A549 (cell line): ENCODE measurements at regions not wholly inside any gene's neighbourhood (a gene's known extent, or its start where the extent isn't known, plus 50 kb on each side); places are given as distances from the start of the nearest gene placed in this dataset.

Experiments used
- ATAC-seq, 2 experiments: fragments of 200-7000 bp in 1 of 2; fragments of >200 bp in 1 of 2; cut with Nextera tagmentation in 1 of 2; cut with Tn5 transposase in 1 of 2; 3 replicates each; pipeline versions ENCODE4 v1.8.0 to v1.9.1; 2018 to 2020; ENCODE audit warnings: mild to moderate bottlenecking in 1 of 2, moderate library complexity in 1 of 2
- CTCF ChIA-PET: fragments of 300-600 bp; sonication (Branson Sonifier 250); formaldehyde crosslinking; extraction: SDS; loops from one replicate; lab custom pipeline; 2021; ENCODE audit warnings: antibody characterized with exemption, inconsistent platforms; lab: Yijun Ruan, JAX
- POLR2A ChIA-PET: fragments of 350-600 bp; formaldehyde crosslinking; extraction: SDS; loops from one replicate; lab custom pipeline; 2021; ENCODE audit warnings: antibody characterized with exemption, inconsistent platforms; lab: Yijun Ruan, JAX
- DNase-seq, 2 experiments: peaks; one replicate each; pipeline versions ENCODE4 v3.0.0 to v3.0.0-alpha.2; 2011 to 2016; ENCODE audit warnings: low read depth in 1 of 2, low spot score in 1 of 2
- FAIRE-seq: peaks from 2 replicates; lab custom pipeline; 2011; peaks lifted over from hg19 to GRCh38; lab: Jason Lieb, UNC
- H3K27ac ChIP-seq, 2 experiments: fragments of >200 bp; sonication (Bioruptor Twin); formaldehyde crosslinking; 3 replicates each; pipeline ENCODE4 v1.5.1; 2016 to 2017
- H3K4me1 ChIP-seq: fragments of >200 bp; sonication (Bioruptor Twin); formaldehyde crosslinking; 3 replicates; pipeline ENCODE4 v1.6.1; 2016
- H3K4me2 ChIP-seq: fragments of >200 bp; sonication (Bioruptor Twin); formaldehyde crosslinking; 3 replicates; pipeline ENCODE4 v1.6.1; 2016
- H3K4me3 ChIP-seq: fragments of >200 bp; sonication (Bioruptor Twin); formaldehyde crosslinking; 3 replicates; pipeline ENCODE4 v1.5.1; 2016
- H3K9me3 ChIP-seq: fragments of >200 bp; sonication (Bioruptor Twin); formaldehyde crosslinking; 3 replicates; pipeline ENCODE4 v1.6.1; 2016
- BHLHE40 ChIP-seq: IDR thresholded peaks from 2 replicates; pipeline ENCODE4 v1.6.1; 2012; ENCODE audit warnings: low read depth, low read length, inconsistent platforms
- CEBPB ChIP-seq, 2 experiments: fragments of >200 bp in 1 of 2; sonication (Bioruptor Twin) in 1 of 2; formaldehyde crosslinking in 1 of 2; IDR thresholded peaks; 2 replicates each; pipeline ENCODE4 v1.6.1; 2012 to 2016
- CHD2 ChIP-seq: fragments of 150-350 bp; IDR thresholded peaks from 2 replicates; pipeline ENCODE4 v1.6.1; 2014; ENCODE audit warnings: low read length; ENCODE audit not compliant: partially characterized antibody
- EP300 ChIP-seq, 2 experiments: fragments of >200 bp; sonication (Bioruptor Twin); formaldehyde crosslinking; IDR thresholded peaks; 2 replicates in 1 of 2; 3 replicates in 1 of 2; pipeline ENCODE4 v1.6.1; 2016 to 2017
- FOSB ChIP-seq: fragments of 250-450 bp; sonication (Bioruptor Pico); IDR thresholded peaks from 2 replicates; pipeline ENCODE4 v1.5.0; 2020; ENCODE audit warnings: mild to moderate bottlenecking, moderate library complexity
- HOXA7 ChIP-seq: fragments of 250-450 bp; sonication (Bioruptor Pico); IDR thresholded peaks from 2 replicates; pipeline ENCODE4 v1.5.0; 2020; ENCODE audit warnings: mild to moderate bottlenecking, moderate library complexity
- HOXB13 ChIP-seq: fragments of 250-450 bp; sonication (Bioruptor Pico); IDR thresholded peaks from 2 replicates; pipeline ENCODE4 v1.5.0; 2020; ENCODE audit warnings: low read depth, mild to moderate bottlenecking, moderate library complexity
- MAFK ChIP-seq: fragments of 450-650 bp; IDR thresholded peaks from 2 replicates; pipeline ENCODE4 v1.6.1; 2014; ENCODE audit not compliant: partially characterized antibody
- MAZ ChIP-seq: fragments of 150-350 bp; IDR thresholded peaks from 2 replicates; pipeline ENCODE4 v1.6.1; 2014; ENCODE audit warnings: antibody characterized with exemption, low read depth, low read length, borderline replicate concordance
- MYC ChIP-seq: IDR thresholded peaks from 2 replicates; pipeline ENCODE4 v1.6.1; 2012; ENCODE audit warnings: mild to moderate bottlenecking, inconsistent platforms, low read length, improper control_type of control experiment, borderline replicate concordance
- POLR2A ChIP-seq: IDR thresholded peaks from 2 replicates; pipeline ENCODE4 v1.6.1; 2012; ENCODE audit warnings: mild to moderate bottlenecking, low read length
- RARB ChIP-seq: fragments of 250-450 bp; sonication (Bioruptor Pico); IDR thresholded peaks from 2 replicates; pipeline ENCODE4 v1.8.0; 2021; ENCODE audit warnings: mild to moderate bottlenecking, moderate library complexity
- RFX5 ChIP-seq: fragments of 450-650 bp; IDR thresholded peaks from 2 replicates; pipeline ENCODE4 v1.7.1; 2014; ENCODE audit warnings: antibody characterized with exemption, mild to moderate bottlenecking, moderate library complexity
- TFCP2L1 ChIP-seq: fragments of 250-450 bp; sonication (Bioruptor Pico); IDR thresholded peaks from 2 replicates; pipeline ENCODE4 v1.5.0; 2021; ENCODE audit warnings: mild to moderate bottlenecking
- ZNF302 ChIP-seq: fragments of 250-450 bp; sonication (Bioruptor Pico); IDR thresholded peaks from 2 replicates; pipeline ENCODE4 v1.9.0; 2021; ENCODE audit warnings: inconsistent platforms, mild to moderate bottlenecking, moderate library complexity
- WGBS: methylation state at CpG from one replicate; pipeline ENCODE4 v1.1.6; 2017; ENCODE audit errors: missing lambda C conversion rate; 5-methylcytosine and 5-hydroxymethylcytosine counted together
- TF ChIP-seq, protein P1 (sequence below): IDR thresholded peaks from 2 replicates; pipeline ENCODE4 v1.6.1; 2012
- TF ChIP-seq, protein P2 (sequence below): fragments of 250-450 bp; sonication (Bioruptor Pico); IDR thresholded peaks from 2 replicates; pipeline ENCODE4 v1.5.0; 2020; ENCODE audit warnings: low read depth, mild to moderate bottlenecking, moderate library complexity
- TF ChIP-seq, protein P3 (sequence below): IDR thresholded peaks from 2 replicates; pipeline ENCODE4 v1.6.1; 2012
- TF ChIP-seq, protein P4 (sequence below): fragments of 450-650 bp; IDR thresholded peaks from 2 replicates; pipeline ENCODE4 v1.6.1; 2014; ENCODE audit warnings: antibody characterized with exemption
- TF ChIP-seq, protein P5 (sequence below): fragments of >200 bp; sonication (Bioruptor Twin); formaldehyde crosslinking; IDR thresholded peaks from 3 replicates; pipeline ENCODE4 v1.5.1; 2016

DNA sequence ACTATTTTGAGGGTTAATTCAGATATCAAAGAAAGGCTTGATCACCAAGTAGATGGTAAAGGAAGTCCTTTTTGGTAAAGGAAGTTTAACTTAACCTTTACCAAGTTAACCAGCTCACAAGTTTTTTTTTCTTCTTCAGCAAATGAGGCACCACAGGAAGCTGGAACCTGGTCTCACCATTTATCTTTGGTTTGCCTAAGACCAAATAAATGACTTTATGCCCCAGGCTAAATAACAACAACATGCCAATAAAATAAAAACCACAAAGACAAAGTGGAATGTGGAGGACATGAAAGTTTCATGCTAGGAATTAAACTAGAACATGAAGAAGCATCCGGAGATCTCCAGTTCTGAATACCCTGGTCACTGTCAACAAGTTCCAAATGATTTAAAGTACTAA, 116.8 kb upstream of the PRICKLE1 start:
- WGBS, result 37% methylated on average over 1 of the region's 1 CpG
- H3K4me2 ChIP-seq, result no peak overlapping the region
- no peaks in the 10 kb centered on the region for H3K4me1 ChIP-seq
- TF ChIP-seq FOSB (CRISPR knock-in tag), result no peak
- no peak for TF ChIP-seq POLR2A
- TF ChIP-seq RARB (CRISPR knock-in tag), result no peak
- TF ChIP-seq, protein P1, sequence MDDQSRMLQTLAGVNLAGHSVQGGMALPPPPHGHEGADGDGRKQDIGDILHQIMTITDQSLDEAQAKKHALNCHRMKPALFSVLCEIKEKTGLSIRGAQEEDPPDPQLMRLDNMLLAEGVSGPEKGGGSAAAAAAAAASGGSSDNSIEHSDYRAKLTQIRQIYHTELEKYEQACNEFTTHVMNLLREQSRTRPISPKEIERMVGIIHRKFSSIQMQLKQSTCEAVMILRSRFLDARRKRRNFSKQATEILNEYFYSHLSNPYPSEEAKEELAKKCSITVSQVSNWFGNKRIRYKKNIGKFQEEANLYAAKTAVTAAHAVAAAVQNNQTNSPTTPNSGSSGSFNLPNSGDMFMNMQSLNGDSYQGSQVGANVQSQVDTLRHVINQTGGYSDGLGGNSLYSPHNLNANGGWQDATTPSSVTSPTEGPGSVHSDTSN, result no peak
- TF ChIP-seq CEBPB (IDR thresholded peaks at IDR 0.05), result no peak
- ATAC-seq (no peak), DNase-seq (no peak), FAIRE-seq (no peak)
- ChIA-PET CTCF (no interaction called here), POLR2A (no interaction called here)
- H3K9me3 ChIP-seq, result peaks cover 3% of the 10 kb centered on the region; the same call in 1 of the 3 replicates
- no peak overlapping the region for H3K4me3 ChIP-seq
- H3K27ac ChIP-seq, result no peak overlapping the region

DNA sequence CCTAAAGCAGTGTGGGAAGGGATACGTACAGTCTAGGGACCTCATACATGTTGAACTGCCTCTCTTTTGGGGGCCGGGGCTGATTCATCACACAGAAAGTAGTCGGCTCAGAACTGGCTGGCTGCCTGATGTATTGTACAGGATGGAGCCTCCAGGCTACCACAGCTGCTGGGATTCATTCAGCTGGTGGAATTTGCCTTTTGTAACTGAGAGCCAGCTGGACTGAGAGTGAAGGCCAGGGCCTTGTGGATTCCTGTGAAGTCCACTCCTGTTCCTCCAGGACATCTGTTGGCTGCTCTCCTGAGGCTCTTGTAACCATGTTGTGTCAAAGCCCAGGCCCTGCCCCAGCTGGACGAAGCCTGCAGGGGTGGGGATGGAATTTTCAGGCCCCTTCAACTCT, 116.3 kb upstream of the PRICKLE1 start:
- H3K4me2 ChIP-seq, result no peak overlapping the region
- H3K4me3 ChIP-seq, result no peak overlapping the region
- H3K27ac ChIP-seq, result no peak overlapping the region
- DNase-seq (no peak), ATAC-seq (no peak), FAIRE-seq (no peak)
- POLR2A ChIA-PET, result no interaction called here
- WGBS, result 21% methylated on average over 4 of the region's 4 CpGs
- no peaks in the 10 kb centered on the region for H3K4me1 ChIP-seq
- CTCF ChIA-PET, result no interaction called here
- TF ChIP-seq TFCP2L1 (no peak), MYC (no peak), HOXB13 (CRISPR knock-in tag) (no peak), ZNF302 (CRISPR knock-in tag) (no peak), RFX5 (no peak), BHLHE40 (no peak), CHD2 (no peak), MAZ (no peak)
- TF ChIP-seq, protein P2, sequence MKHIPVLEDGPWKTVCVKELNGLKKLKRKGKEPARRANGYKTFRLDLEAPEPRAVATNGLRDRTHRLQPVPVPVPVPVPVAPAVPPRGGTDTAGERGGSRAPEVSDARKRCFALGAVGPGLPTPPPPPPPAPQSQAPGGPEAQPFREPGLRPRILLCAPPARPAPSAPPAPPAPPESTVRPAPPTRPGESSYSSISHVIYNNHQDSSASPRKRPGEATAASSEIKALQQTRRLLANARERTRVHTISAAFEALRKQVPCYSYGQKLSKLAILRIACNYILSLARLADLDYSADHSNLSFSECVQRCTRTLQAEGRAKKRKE (CRISPR knock-in tag), result no peak
- TF ChIP-seq, protein P3, sequence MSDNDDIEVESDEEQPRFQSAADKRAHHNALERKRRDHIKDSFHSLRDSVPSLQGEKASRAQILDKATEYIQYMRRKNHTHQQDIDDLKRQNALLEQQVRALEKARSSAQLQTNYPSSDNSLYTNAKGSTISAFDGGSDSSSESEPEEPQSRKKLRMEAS, result no peak
- TF ChIP-seq, protein P4, sequence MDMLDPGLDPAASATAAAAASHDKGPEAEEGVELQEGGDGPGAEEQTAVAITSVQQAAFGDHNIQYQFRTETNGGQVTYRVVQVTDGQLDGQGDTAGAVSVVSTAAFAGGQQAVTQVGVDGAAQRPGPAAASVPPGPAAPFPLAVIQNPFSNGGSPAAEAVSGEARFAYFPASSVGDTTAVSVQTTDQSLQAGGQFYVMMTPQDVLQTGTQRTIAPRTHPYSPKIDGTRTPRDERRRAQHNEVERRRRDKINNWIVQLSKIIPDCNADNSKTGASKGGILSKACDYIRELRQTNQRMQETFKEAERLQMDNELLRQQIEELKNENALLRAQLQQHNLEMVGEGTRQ, result no peak
- H3K9me3 ChIP-seq, result peaks cover 3% of the 10 kb centered on the region; the same call in 1 of the 3 replicates

DNA sequence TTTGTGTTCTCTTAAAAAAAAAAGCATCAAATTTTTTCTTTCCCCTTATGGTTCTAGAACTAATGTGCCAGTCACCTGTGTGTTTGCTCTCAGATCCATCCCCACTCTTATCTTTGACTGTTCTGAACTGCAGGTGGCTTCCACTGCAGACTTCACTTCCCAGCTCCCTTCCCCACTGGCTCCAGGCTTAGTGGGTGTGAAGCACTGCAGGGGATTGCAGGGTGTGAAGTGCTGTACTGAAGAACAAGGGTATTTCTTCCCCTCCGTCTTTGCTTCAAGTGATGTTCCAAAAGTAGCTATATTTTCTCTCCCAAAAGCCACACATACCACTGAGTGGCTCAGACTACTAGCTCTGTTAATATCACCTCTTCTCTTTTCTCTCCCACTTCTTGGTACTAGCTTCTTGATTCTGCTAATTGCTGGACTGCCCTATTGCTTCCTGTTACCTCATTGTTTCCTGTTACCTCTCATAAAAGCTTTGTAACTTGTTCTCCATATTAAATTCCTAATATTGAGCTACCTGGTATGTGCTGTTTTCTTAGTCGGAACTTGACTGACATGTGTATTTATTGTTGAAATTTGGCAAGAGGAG, 115.4 kb upstream of the PRICKLE1 start:
- no peak overlapping the region for H3K27ac ChIP-seq
- WGBS, result 29% methylated on average over 2 of the region's 2 CpGs
- FAIRE-seq (no peak), ATAC-seq (no peak), DNase-seq (no peak)
- H3K4me3 ChIP-seq, result no peak overlapping the region
- peaks cover under 1% of the 10 kb centered on the region; the same call in 1 of the 3 replicates for H3K9me3 ChIP-seq
- TF ChIP-seq MAZ, result no peak
- TF ChIP-seq MYC, result no peak
- TF ChIP-seq EP300 (IDR thresholded peaks at IDR 0.05), result no peak
- no peak for TF ChIP-seq MAFK
- TF ChIP-seq, protein P5, sequence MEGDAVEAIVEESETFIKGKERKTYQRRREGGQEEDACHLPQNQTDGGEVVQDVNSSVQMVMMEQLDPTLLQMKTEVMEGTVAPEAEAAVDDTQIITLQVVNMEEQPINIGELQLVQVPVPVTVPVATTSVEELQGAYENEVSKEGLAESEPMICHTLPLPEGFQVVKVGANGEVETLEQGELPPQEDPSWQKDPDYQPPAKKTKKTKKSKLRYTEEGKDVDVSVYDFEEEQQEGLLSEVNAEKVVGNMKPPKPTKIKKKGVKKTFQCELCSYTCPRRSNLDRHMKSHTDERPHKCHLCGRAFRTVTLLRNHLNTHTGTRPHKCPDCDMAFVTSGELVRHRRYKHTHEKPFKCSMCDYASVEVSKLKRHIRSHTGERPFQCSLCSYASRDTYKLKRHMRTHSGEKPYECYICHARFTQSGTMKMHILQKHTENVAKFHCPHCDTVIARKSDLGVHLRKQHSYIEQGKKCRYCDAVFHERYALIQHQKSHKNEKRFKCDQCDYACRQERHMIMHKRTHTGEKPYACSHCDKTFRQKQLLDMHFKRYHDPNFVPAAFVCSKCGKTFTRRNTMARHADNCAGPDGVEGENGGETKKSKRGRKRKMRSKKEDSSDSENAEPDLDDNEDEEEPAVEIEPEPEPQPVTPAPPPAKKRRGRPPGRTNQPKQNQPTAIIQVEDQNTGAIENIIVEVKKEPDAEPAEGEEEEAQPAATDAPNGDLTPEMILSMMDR, result no peak
- no peak for TF ChIP-seq HOXA7 (CRISPR knock-in tag)
- ChIA-PET POLR2A (no interaction called here), CTCF (no interaction called here)
- no peaks in the 10 kb centered on the region for H3K4me1 ChIP-seq
- no peak overlapping the region for H3K4me2 ChIP-seq
